Activated CD4-positive, alpha-beta T cell treated with anti-CD3 and anti-CD28 coated beads, Interleukin-2, Interleukin-4, amounts not matched to agents 100 ng/mL and 50 ng/mL, durations not matched to agents 16 hours and 8 hours (primary cell): ENCODE measurements at regions not wholly inside any gene's neighbourhood (a gene's known extent, or its start where the extent isn't known, plus 50 kb on each side); places are given as distances from the start of the nearest gene placed in this dataset.

ENCODE experiments used
- DNase-seq: peaks from one replicate; pipeline ENCODE4 v3.0.0-alpha.2; 2020; ENCODE audit warnings: low spot score

GRCh38 chr6:25012657-25013056 lies 76.9 kb upstream of the RIPOR2 start:
- DNase-seq: no peak

GRCh38 chr6:25013246-25013645 lies 77.5 kb upstream of the RIPOR2 start:
- no peak for DNase-seq

DNA sequence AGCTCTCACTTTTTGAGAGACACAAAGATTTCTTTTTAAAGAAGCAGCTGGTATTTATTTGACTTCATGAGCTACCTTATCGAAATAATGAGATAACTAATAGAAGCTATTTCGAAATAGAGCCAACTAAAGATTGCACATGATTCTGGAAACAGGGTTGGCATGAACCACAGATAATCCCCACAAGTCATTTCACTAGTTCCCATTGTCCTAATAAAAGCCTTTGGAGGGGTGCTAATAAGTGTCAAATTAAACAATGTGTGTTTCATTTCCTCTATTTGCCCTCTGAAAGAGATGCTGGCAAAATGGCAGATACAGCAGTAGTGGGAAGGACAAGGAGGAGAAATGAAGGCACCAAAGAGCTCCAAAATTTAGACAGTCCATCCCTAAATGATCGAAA lies 78.6 kb upstream of the RIPOR2 start:
- DNase-seq: no peak

DNA sequence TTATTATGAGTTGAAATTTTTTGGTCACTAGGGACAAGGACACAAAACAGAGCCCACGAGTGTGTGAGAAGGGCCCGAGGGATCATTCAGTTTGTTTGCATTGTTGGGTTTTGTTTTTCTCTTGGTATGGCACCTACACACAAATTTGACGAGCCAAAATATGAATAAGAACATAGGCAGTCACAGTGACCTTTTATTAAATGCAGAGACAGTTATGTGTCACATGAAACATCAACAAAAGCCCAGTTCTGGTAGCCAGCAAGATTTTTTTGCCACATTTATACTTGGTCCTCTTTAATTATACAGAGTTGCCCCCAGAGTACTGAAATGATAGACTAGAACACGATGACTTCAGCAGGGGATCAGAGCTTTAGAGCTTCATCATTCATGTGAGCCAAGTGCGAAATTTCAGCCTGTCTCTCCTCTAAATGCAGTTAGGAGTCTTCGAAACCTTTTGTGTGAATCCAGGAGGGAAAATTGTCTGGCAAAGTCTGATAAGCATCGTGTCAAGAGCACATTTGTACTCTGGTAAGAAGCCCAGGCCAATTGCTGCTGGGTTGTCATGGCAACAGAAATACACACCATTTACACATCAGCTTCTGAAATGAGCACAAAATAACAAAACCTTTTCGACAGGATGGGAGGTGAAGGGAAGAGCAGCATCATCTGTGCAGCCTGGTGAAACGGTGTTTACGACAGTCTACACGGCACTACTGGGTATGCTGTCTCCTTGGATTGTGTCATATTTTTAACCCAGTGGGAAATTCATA lies 79.2 kb upstream of the RIPOR2 start:
- DNase-seq: peak; percentile 57

- no peak for DNase-seq
Measured at GRCh38 chr6:25016014-25016720, 80.4 kb upstream of the RIPOR2 start.

DNA sequence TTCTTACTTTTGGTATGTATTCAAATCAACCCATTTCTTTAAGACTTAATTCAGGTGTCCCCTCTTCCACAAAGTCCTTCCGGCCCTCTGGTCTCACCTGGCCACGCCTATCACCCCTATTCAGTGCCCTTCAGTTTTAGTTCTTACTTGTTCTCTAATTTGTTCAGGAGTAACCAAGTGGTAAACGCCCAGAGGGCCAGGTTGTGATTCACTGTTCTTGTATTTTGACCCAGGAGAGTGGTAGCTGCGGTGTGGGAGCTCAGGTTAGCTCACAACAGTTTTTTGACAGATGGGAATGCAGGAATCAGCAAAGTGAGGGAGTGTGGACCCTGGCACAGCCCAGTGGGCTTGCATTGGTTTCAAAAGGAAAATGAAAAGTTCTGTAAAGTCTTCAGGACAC lies 81.7 kb upstream of the RIPOR2 start:
- no peak for DNase-seq

DNA sequence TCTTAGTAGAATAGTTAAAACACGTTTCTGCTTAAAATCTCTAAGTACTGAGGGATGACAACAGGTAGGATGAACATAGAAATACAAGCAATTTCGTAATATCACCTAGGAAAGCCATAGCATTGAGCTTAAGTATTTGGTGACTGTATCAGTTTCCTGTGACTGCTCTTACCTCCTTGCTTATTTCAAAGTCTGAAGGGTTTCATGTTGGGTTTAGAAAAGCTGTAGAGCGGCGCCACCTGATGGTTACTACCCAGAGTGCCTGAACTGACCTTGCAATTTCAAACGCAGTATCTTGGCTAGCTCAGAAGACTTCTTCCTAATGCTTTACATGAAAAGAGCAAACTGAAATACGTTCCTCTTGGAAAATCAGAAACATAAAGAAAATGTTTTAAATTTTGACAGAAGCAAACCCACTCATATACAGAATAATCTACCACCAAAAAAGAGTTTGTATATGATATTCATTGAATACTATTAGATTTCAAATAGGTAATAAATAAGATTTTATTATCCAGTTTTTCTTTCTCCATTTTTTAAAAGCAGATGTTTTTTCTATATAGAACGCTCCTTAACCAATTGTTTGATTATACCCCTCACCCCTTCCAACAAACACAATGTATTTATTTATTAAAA lies 82.3 kb upstream of the RIPOR2 start:
- DNase-seq: peak; percentile 76

- DNase-seq: no peak
Measured at GRCh38 chr6:25018568-25018954, 82.8 kb upstream of the RIPOR2 start.

GRCh38 chr6:25022140-25022553 lies 86.4 kb upstream of the RIPOR2 start:
- no peak for DNase-seq

DNA sequence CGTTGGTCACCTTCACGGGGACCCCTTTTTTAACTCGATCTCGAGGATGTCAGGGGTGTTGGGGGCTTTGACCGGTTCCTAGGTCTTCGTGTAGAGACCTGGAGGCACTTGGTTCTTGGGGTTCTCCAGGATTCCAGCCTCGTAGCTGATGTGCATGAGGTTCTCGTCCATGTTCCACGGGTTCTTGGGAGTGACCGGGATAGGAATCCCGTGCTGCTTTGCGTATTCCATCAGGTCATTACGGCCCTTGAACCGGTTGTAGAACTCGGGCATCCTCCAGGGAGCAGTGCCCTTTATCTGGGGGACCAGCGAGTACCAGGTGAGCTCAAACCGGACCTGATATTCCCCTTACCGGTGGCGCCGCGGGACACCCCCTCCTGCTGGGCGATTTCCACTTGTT lies 88.0 kb upstream of the RIPOR2 start:
- DNase-seq: no peak

DNA sequence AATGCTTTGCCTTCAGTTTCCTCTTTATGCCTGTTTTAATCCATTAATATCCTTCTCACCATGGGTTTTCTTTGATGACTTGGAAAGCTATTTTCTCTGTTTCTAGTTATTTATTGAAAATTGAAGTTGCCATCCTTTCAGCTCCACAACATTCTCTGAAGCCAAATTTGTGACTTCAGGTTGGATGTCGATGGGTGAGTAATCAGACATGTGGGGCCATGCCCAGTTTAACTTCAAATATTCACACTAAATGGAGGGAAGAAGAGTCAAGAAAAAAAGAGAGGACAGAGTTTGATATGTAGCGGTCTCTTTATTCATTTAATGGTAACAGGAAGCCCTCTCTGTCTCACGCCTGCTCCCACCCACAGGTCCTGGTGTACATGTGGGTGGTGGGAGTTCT lies 89.1 kb upstream of the RIPOR2 start:
- no peak for DNase-seq

GRCh38 chr6:25025248-25025918 lies 89.6 kb upstream of the RIPOR2 start:
- no peak for DNase-seq

DNA sequence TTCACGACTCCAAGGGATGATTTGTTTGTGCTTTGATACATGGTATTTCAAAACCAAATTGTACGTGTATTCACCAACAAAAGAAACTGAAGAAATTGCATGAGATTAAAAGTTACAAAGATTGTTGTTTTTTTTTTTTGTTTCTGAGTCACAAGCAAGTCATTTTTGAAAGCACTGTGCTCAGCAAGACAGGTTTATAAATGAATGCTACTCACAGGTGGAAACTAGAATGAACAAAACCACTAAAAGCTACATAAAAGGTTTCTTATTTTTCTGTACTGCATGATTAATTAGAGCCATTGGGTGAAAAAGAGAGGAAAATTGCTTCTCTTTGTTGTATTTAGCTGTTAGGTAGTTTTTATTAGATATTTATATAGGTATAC lies 90.2 kb upstream of the RIPOR2 start:
- peak; percentile 67 for DNase-seq

DNA sequence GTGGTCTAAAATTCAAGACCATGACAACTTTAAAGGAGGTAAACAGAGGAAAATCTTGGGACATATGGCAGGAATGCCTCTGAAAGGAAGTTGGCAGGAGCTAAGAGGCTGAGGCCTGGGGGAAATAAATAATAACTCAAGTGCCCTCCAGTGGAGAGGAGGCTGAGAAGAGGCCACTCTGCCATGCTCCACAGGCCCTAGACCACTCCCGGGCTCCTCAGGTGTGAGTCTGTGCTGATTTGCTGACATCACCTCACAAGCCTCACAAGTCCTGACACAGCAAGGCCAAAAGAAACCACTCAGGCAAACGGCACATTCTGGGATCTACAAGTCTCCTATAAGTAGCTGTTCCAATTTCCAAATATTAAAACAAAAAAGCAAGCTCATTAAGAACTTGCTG lies 91.0 kb upstream of the RIPOR2 start:
- no peak for DNase-seq

GRCh38 chr6:25027221-25027916 lies 91.6 kb upstream of the RIPOR2 start:
- peak; percentile 89 for DNase-seq

DNA sequence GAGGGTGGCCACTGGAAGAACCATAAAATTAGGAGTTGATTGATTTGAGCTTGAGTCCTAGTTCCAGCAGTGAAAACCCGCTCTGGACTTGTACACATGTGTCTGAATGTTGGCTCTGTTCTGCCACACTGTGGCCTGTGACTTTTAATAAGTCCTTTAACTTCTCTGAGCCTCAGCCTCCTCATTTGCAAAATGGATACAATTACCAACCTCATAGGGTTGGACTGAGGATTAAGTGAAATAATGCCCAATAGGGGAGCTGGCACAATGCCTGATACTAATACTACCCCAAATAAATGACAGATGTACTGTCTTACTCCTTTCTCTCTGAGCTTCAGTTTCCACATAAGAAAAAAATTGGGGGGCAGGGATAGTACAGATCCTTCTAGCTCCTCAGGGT lies 92.6 kb upstream of the RIPOR2 start:
- DNase-seq: no peak

GRCh38 chr6:25032934-25033333 lies 97.2 kb upstream of the RIPOR2 start:
- DNase-seq: no peak

GRCh38 chr6:25034431-25034921 lies 98.7 kb upstream of the RIPOR2 start:
- DNase-seq: no peak

GRCh38 chr6:25035174-25035511 lies 99.4 kb upstream of the RIPOR2 start:
- peak; percentile 30 for DNase-seq

- DNase-seq: peak; percentile 65
Measured at GRCh38 chr6:25035512-25036435, 100.0 kb upstream of the RIPOR2 start.

DNA sequence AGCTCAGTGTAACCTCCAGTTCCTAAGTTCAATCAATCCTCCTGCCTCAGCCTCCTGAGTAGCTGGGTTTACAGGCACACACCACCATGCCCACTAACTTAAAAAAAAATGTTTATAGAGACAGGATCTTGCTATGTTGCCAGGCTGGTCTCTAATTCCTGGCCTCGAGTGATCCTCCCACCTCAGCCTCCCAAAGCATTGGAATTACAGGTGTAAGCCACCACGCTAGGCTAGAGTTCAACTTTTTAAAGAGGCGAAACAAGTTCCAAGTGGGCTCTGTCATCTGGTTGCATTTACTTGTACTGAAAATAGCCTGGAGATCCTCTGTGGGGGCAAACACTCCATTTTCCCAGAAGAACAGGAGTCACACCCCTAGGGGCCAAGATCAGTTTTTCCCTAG lies 100.7 kb upstream of the RIPOR2 start:
- no peak for DNase-seq
